ENCODE measurements at regions not wholly inside any gene's neighbourhood (a gene's known extent, or its start where the extent isn't known, plus 50 kb on each side); places are given as distances from the start of the nearest gene placed in this dataset.

GRCh38 chr13:83057119-83057518 lies 825.2 kb downstream of the SLITRK1 start:
- DNase-seq (peak; percentile 65), ATAC-seq (ENCODE audit: low read depth) (peak; percentile 49; the same call in 1 of the 2 replicates)
- Histone ChIP-seq H3K4me2 (ENCODE audit: low read depth, low read length) (no peak overlapping the region), H2BK5ac (ENCODE audit: low read depth, low read length, poor library complexity, severe bottlenecking) (no peak overlapping the region), H2BK20ac (ENCODE audit: low read depth, low read length) (no peak overlapping the region), H4K91ac (ENCODE audit: insufficient read depth, low read depth, low read length) (no peak overlapping the region), H3K18ac (ENCODE audit: low read depth, low read length) (no peak overlapping the region), H2AK5ac (ENCODE audit: low read depth, low read length) (peak overlapping the region; percentile 36; the same call in 1 of the 2 replicates), H3K14ac (replicated peaks; ENCODE audit: low read depth, low read length) (no peak overlapping the region), H4K5ac (ENCODE audit: low read depth, low read length) (no peak overlapping the region), H3K9me3 (ENCODE audit: control insufficient read depth, insufficient read depth, low read length) (no peaks in the 10 kb centered on the region), H3K27ac (ENCODE audit: insufficient read depth, low read length) (no peak overlapping the region), H3K27me3 (ENCODE audit: control insufficient read depth, insufficient read depth, low read length) (no peaks in the 10 kb centered on the region), H2BK120ac (ENCODE audit: low read depth, low read length) (0 out of 2 replicates have a peak overlapping the region, but pooled peaks have one; percentile 19), H3K4me1 (ENCODE audit: control insufficient read depth, insufficient read depth, low read length) (no peaks in the 10 kb centered on the region), H3K9ac (ENCODE audit: low read depth, low read length) (no peak overlapping the region), H3K23ac (ENCODE audit: low read depth, low read length) (0 out of 2 replicates have a peak overlapping the region, but pooled peaks have one; percentile 5), H4K8ac (ENCODE audit: low read depth in 2 of 2, low read length in 2 of 2) (no peak overlapping the region), H3K4me3 (ENCODE audit: insufficient read depth, low read depth, low read length) (no peak overlapping the region), H3K79me1 (ENCODE audit: low read depth in 1 of 2, low read length in 2 of 2) (no peaks in the 10 kb centered on the region), H2AFZ (replicated peaks; ENCODE audit: low read length, poor library complexity) (peak overlapping the region; percentile 78), H2BK15ac (ENCODE audit: low read depth, low read length) (no peak overlapping the region), H3K4ac (ENCODE audit: low read depth, low read length) (no peak overlapping the region), H2AK9ac (replicated peaks; ENCODE audit: low read depth, low read length, poor library complexity) (no peak overlapping the region), H3K9me1 (ENCODE audit: insufficient read depth, low read length) (peaks cover 2% of the 10 kb centered on the region; the same call in 1 of the 2 replicates), H4K20me1 (ENCODE audit: insufficient read depth, low read length) (no peaks in the 10 kb centered on the region), H3K36me3 (ENCODE audit: control insufficient read depth, insufficient read depth, low read length) (no peaks in the 10 kb centered on the region), H3K56ac (ENCODE audit: extremely low read depth, insufficient read depth, low read length) (no peak overlapping the region)
- in situ Hi-C loops (cut with MboI; ENCODE audit: low sequenced_read_pairs) = no loop called here
- ChIA-PET CTCF (no interaction called here), POLR2A (ENCODE audit: unreplicated experiment) (interaction anchor here (0.5 kb wide), 1 partner anchor 14 kb away, joined by 7 read pairs; no protein-coding TSS in a partner anchor)
- intact Hi-C loops (cut with micrococcal nuclease) = no loop called here
- no TSS peak for BruUV-seq (replicated peaks)
- TF ChIP-seq RFX5 (IDR thresholded peaks at IDR 0.05; ENCODE audit: low read depth, low read length) (peak; percentile 78), MAFK (IDR thresholded peaks at IDR 0.05; ENCODE audit: low read depth, low read length) (no peak)
- WGBS, 2 experiments (ENCODE audit: extremely low coverage in 2 of 2, insufficient read length in 1 of 2) = no CpG with 5 or more reads among the region's 1 CpG
- dilution Hi-C loops (cut with HindIII; ENCODE audit: low sequenced_read_pairs, unreplicated experiment) = no loop called here

Measured in IMR-90 (cell line).